GM12878 (cell line): ENCODE measurements at regions not wholly inside any gene's neighbourhood (a gene's known extent, or its start where the extent isn't known, plus 50 kb on each side); places are given as distances from the start of the nearest gene placed in this dataset.

Experiments used
- ATAC-seq: fragments of 200-7000 bp; cut with Tn5 transposase; 3 replicates; pipeline ENCODE4 v1.9.1; 2020; ENCODE audit warnings: mild to moderate bottlenecking, moderate library complexity
- BruUV-seq: library from RNA; stranded (reverse); fragments of 400-500 nt; replicated peaks from 2 replicates; lab custom pipeline; 2021; lab: Mats Ljungman, UMichigan
- CTCF ChIA-PET: fragments of 300-600 bp; sonication (Branson Sonifier 250); formaldehyde crosslinking; extraction: SDS; loops from one replicate; lab custom pipeline; 2021; ENCODE audit warnings: inconsistent platforms; lab: Yijun Ruan, JAX
- POLR2A ChIA-PET: fragments of 350-600 bp; formaldehyde crosslinking; extraction: SDS; loops from one replicate; lab custom pipeline; 2021; ENCODE audit warnings: inconsistent platforms; lab: Charles Lee
- RAD21 ChIA-PET: fragments of 300-600 bp; sonication (Branson Sonifier 250); formaldehyde crosslinking; loops from one replicate; lab custom pipeline; 2023; ENCODE audit warnings: antibody characterized with exemption; ENCODE audit not compliant: unreplicated experiment; lab: Charles Lee
- SMC1A ChIA-PET: fragments of 300-600 bp; sonication (Branson Sonifier 250); formaldehyde crosslinking; loops from one replicate; lab custom pipeline; 2023; ENCODE audit not compliant: unreplicated experiment, uncharacterized antibody; lab: Charles Lee
- DNase-seq: peaks from one replicate; pipeline ENCODE4 v3.0.0-alpha.2; 2011; ENCODE audit warnings: low read depth, low spot score
- FAIRE-seq: peaks from 3 replicates; lab custom pipeline; 2011; peaks lifted over from hg19 to GRCh38; lab: Jason Lieb, UNC
- H2AFZ ChIP-seq: 2 replicates; pipeline ENCODE4 v1.6.0; 2011; ENCODE audit warnings: low read depth, low read length, control low read depth; ENCODE audit not compliant: control insufficient read depth
- H3K27ac ChIP-seq: 2 replicates; pipeline ENCODE4 v1.5.1; 2011; ENCODE audit warnings: control low read depth; ENCODE audit not compliant: control insufficient read depth, insufficient read depth
- H3K27me3 ChIP-seq, 2 experiments: replicated peaks in 1 of 2; 2 replicates each; pipeline versions ENCODE4 v1.6.0 to v1.6.1; 2011; ENCODE audit warnings: low read length in 1 of 2; ENCODE audit not compliant: control insufficient read depth in 2 of 2, insufficient read depth in 2 of 2
- H3K36me3 ChIP-seq, 2 experiments: 2 replicates each; pipeline ENCODE4 v1.5.1; 2011; ENCODE audit warnings: low read length in 1 of 2; ENCODE audit not compliant: control insufficient read depth in 2 of 2, insufficient read depth in 2 of 2
- H3K4me1 ChIP-seq: 2 replicates; pipeline ENCODE4 v1.6.1; 2011; ENCODE audit warnings: mild to moderate bottlenecking, low read length, moderate library complexity, mixed read lengths; ENCODE audit not compliant: control insufficient read depth, insufficient read depth
- H3K4me2 ChIP-seq: 2 replicates; pipeline ENCODE4 v1.6.0; 2011; ENCODE audit warnings: control low read depth; ENCODE audit not compliant: control insufficient read depth, insufficient read depth
- H3K4me3 ChIP-seq: fragments of 200-600 bp; sonication (generic); 2 replicates; pipeline ENCODE4 v1.5.1; 2016
- H3K79me2 ChIP-seq: 2 replicates; pipeline ENCODE4 v1.6.0; 2011; ENCODE audit warnings: low read length; ENCODE audit not compliant: control insufficient read depth, insufficient read depth
- H3K9ac ChIP-seq: 2 replicates; pipeline ENCODE4 v1.8.0; 2011; ENCODE audit warnings: low read length, control low read depth, mixed read lengths; ENCODE audit not compliant: control insufficient read depth, insufficient read depth
- H3K9me3 ChIP-seq: replicated peaks from 3 replicates; pipeline ENCODE4 v1.5.1; 2011; ENCODE audit warnings: mild to moderate bottlenecking, low read length; ENCODE audit not compliant: control insufficient read depth, insufficient read depth
- H4K20me1 ChIP-seq: 2 replicates; pipeline ENCODE4 v1.6.0; 2011; ENCODE audit not compliant: control insufficient read depth, insufficient read depth
- ATF7 ChIP-seq: fragments of 450-650 bp; IDR thresholded peaks from 2 replicates; pipeline ENCODE4 v1.6.1; 2016; ENCODE audit warnings: low read depth, mild to moderate bottlenecking
- HDGF ChIP-seq: fragments of 450-650 bp; IDR thresholded peaks from 2 replicates; pipeline ENCODE4 v1.6.1; 2016; ENCODE audit warnings: antibody characterized with exemption
- IKZF2 ChIP-seq, 2 experiments: fragments of 450-650 bp; IDR thresholded peaks; 2 replicates each; pipeline ENCODE4 v1.6.1; 2017; ENCODE audit warnings: mild to moderate bottlenecking in 2 of 2, moderate library complexity in 2 of 2
- JUND ChIP-seq: IDR thresholded peaks from 2 replicates; pipeline ENCODE4 v1.6.1; 2012; ENCODE audit warnings: low read depth, mild to moderate bottlenecking, low read length, improper control_type of control experiment, moderate library complexity
- MEF2A ChIP-seq: IDR thresholded peaks from 2 replicates; pipeline ENCODE4 v1.6.1; 2011; ENCODE audit warnings: low read depth, mild to moderate bottlenecking, low read length, moderate library complexity; ENCODE audit not compliant: insufficient read depth
- MTA3 ChIP-seq: IDR thresholded peaks from 2 replicates; pipeline ENCODE4 v1.6.1; 2012; ENCODE audit warnings: low read length, inconsistent platforms, borderline replicate concordance
- NFYA ChIP-seq: IDR thresholded peaks from 2 replicates; pipeline ENCODE4 v1.6.1; 2011; ENCODE audit warnings: low read depth, mild to moderate bottlenecking, low read length, improper control_type of control experiment, borderline replicate concordance
- NR2C2 ChIP-seq: IDR thresholded peaks from 2 replicates; pipeline ENCODE4 v1.6.1; 2011; ENCODE audit warnings: borderline replicate concordance, low read depth; ENCODE audit not compliant: control insufficient read depth, insufficient read length
- SREBF1 ChIP-seq: IDR thresholded peaks from 2 replicates; pipeline ENCODE4 v1.6.1; 2012; ENCODE audit warnings: mild to moderate bottlenecking, low read length
- SUPT20H ChIP-seq: IDR thresholded peaks from 2 replicates; pipeline ENCODE4 v1.6.1; 2011; ENCODE audit warnings: low read depth, mild to moderate bottlenecking, low read length, moderate library complexity, borderline replicate concordance; ENCODE audit not compliant: control insufficient read depth
- ZNF24 ChIP-seq: fragments of 450-650 bp; IDR thresholded peaks from 2 replicates; pipeline ENCODE4 v1.6.1; 2017; ENCODE audit warnings: antibody characterized with exemption, mild to moderate bottlenecking
- WGBS: methylation state at CpG from one replicate; pipeline ENCODE4 v1.1.6; 2016; ENCODE audit warnings: low lambda C conversion rate; ENCODE audit not compliant: insufficient replicate concordance, insufficient coverage; ENCODE audit errors: missing lambda C conversion rate; 5-methylcytosine and 5-hydroxymethylcytosine counted together
- in situ Hi-C: fragments of 300-500 bp; cut with MboI; formaldehyde crosslinking; loops from 9 replicates; pipeline ENCODE4 v1.14.3; 2018; ENCODE audit warnings: mixed read lengths
- intact Hi-C: fragments of 100-400 bp; cut with micrococcal nuclease; formaldehyde crosslinking; loops from one replicate; pipeline ENCODE4 v1.14.2; 2022; ENCODE audit not compliant: unreplicated experiment
- TF ChIP-seq, protein P1 (sequence below): IDR thresholded peaks from 2 replicates; pipeline ENCODE4 v1.6.1; 2012; ENCODE audit warnings: mild to moderate bottlenecking, low read depth, low read length
- TF ChIP-seq, protein P2 (sequence below): fragments of 450-650 bp; IDR thresholded peaks from 2 replicates; pipeline ENCODE4 v1.6.1; 2018; ENCODE audit warnings: mild to moderate bottlenecking, low read depth, moderate library complexity; ENCODE audit not compliant: partially characterized antibody

DNA sequence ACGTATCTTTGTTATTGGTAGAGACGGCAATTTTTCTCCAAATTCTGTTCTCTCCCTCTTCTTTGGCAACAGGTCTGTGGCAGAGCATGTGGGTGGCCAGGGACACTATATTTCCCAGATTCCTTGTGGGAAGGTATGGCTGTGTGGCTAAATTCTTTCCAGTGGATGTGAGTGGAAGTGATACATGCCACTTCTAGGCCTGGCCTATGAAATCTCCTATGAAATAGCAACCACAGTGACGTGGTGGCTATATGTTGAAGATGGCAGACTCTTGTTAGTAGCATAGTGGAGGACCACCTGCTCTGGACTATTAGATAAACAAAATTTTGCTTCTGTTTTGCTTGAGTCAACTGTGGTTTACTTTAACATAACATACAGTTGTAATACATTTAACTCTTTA, 243.3 kb downstream of the IL20RB start:
- Histone ChIP-seq H3K27me3 (no peaks in the 10 kb centered on the region), H3K4me3 (no peak overlapping the region), H2AFZ (no peak overlapping the region), H3K27ac (no peak overlapping the region), H3K9me3 (no peaks in the 10 kb centered on the region), H3K9ac (no peak overlapping the region), H3K79me2 (no peaks in the 10 kb centered on the region), H3K4me1 (no peaks in the 10 kb centered on the region), H3K36me3 (no peaks in the 10 kb centered on the region), H4K20me1 (no peaks in the 10 kb centered on the region), H3K4me2 (no peak overlapping the region)
- in situ Hi-C loops = no loop called here
- ChIA-PET POLR2A (no interaction called here), RAD21 (no interaction called here), SMC1A (no interaction called here), CTCF (interaction anchor here (0.9 kb wide), 1 partner anchor 20 kb away, joined by 3 read pairs; no protein-coding TSS in a partner anchor)
- 72% methylated on average over 3 of the region's 3 CpGs for whole genome bisulfite sequencing
- no peak for ATAC-seq
- no peak for DNase-seq
- intact Hi-C loops = no loop called here
- no peak for FAIRE-seq
- TF ChIP-seq ZNF24 (no peak), JUND (no peak), SUPT20H (no peak), MEF2A (no peak), NFYA (no peak), NR2C2 (no peak), MTA3 (no peak), IKZF2 (IDR thresholded peaks at IDR 0.05) (no peak), HDGF (no peak), SREBF1 (no peak), ATF7 (no peak)
- TF ChIP-seq, protein P1, sequence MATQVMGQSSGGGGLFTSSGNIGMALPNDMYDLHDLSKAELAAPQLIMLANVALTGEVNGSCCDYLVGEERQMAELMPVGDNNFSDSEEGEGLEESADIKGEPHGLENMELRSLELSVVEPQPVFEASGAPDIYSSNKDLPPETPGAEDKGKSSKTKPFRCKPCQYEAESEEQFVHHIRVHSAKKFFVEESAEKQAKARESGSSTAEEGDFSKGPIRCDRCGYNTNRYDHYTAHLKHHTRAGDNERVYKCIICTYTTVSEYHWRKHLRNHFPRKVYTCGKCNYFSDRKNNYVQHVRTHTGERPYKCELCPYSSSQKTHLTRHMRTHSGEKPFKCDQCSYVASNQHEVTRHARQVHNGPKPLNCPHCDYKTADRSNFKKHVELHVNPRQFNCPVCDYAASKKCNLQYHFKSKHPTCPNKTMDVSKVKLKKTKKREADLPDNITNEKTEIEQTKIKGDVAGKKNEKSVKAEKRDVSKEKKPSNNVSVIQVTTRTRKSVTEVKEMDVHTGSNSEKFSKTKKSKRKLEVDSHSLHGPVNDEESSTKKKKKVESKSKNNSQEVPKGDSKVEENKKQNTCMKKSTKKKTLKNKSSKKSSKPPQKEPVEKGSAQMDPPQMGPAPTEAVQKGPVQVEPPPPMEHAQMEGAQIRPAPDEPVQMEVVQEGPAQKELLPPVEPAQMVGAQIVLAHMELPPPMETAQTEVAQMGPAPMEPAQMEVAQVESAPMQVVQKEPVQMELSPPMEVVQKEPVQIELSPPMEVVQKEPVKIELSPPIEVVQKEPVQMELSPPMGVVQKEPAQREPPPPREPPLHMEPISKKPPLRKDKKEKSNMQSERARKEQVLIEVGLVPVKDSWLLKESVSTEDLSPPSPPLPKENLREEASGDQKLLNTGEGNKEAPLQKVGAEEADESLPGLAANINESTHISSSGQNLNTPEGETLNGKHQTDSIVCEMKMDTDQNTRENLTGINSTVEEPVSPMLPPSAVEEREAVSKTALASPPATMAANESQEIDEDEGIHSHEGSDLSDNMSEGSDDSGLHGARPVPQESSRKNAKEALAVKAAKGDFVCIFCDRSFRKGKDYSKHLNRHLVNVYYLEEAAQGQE = no peak
- TF ChIP-seq, protein P2, sequence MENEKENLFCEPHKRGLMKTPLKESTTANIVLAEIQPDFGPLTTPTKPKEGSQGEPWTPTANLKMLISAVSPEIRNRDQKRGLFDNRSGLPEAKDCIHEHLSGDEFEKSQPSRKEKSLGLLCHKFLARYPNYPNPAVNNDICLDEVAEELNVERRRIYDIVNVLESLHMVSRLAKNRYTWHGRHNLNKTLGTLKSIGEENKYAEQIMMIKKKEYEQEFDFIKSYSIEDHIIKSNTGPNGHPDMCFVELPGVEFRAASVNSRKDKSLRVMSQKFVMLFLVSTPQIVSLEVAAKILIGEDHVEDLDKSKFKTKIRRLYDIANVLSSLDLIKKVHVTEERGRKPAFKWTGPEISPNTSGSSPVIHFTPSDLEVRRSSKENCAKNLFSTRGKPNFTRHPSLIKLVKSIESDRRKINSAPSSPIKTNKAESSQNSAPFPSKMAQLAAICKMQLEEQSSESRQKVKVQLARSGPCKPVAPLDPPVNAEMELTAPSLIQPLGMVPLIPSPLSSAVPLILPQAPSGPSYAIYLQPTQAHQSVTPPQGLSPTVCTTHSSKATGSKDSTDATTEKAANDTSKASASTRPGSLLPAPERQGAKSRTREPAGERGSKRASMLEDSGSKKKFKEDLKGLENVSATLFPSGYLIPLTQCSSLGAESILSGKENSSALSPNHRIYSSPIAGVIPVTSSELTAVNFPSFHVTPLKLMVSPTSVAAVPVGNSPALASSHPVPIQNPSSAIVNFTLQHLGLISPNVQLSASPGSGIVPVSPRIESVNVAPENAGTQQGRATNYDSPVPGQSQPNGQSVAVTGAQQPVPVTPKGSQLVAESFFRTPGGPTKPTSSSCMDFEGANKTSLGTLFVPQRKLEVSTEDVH = no peak
- no TSS peak for BruUV-seq
